Vagina (tissue), 2 donors: ENCODE measurements at regions not wholly inside any gene's neighbourhood (a gene's known extent, or its start where the extent isn't known, plus 50 kb on each side); places are given as distances from the start of the nearest gene placed in this dataset.

Experiments used
- CTCF ChIP-seq, 3 experiments: fragments of 450-650 bp in 2 of 3; fragments of 200-600 bp in 1 of 3; sonication (generic) in 1 of 3; IDR thresholded peaks; one replicate each; pipeline ENCODE4 v1.5.1; 2017 to 2019; ENCODE audit warnings: antibody characterized with exemption in 3 of 3, mild to moderate bottlenecking in 2 of 3, moderate library complexity in 2 of 3
- POLR2AphosphoS5 ChIP-seq, 2 donors: sonication (generic); formaldehyde crosslinking; IDR thresholded peaks; one replicate each; pipeline ENCODE4 v1.9.0; 2017; ENCODE audit warnings: antibody characterized with exemption in 2 of 2, mild to moderate bottlenecking in 2 of 2, low read depth in 1 of 2; ENCODE audit not compliant: insufficient read depth in 1 of 2

GRCh38 chr15:92829875-92830274 lies 70.2 kb upstream of the CHD2 start:
- no peak for TF ChIP-seq CTCF (IDR thresholded peaks at IDR 0.05)
- no peak for TF ChIP-seq POLR2AphosphoS5 (IDR thresholded peaks at IDR 0.05; ENCODE audit: insufficient read depth in 1 of 2, low read depth in 1 of 2)
